SK-N-SH (cell line): ENCODE measurements at regions not wholly inside any gene's neighbourhood (a gene's known extent, or its start where the extent isn't known, plus 50 kb on each side); places are given as distances from the start of the nearest gene placed in this dataset.

Experiments
- CTCF ChIA-PET: fragments of 300-600, 350-600 bp; formaldehyde crosslinking; extraction: SDS; loops from one replicate; lab custom pipeline; 2021; lab: Yijun Ruan, JAX
- POLR2A ChIA-PET: fragments of 350-600 bp; sonication (Branson Sonifier 250); formaldehyde crosslinking; extraction: SDS; loops from one replicate; lab custom pipeline; 2020; ENCODE audit warnings: antibody characterized with exemption, inconsistent platforms; lab: Yijun Ruan, JAX
- DNase-seq: peaks from one replicate; pipeline ENCODE4 v3.0.0; 2012
- H2AFZ ChIP-seq: fragments of 200-600 bp; sonication (generic); 2 replicates; pipeline ENCODE4 v1.8.1; 2016; ENCODE audit warnings: antibody characterized with exemption, mild to moderate bottlenecking, low read depth
- H3F3A ChIP-seq: fragments of 200-600 bp; sonication (generic); replicated peaks from 2 replicates; pipeline ENCODE3; 2016; ENCODE audit warnings: antibody characterized with exemption, mild to moderate bottlenecking; ENCODE audit not compliant: insufficient read depth
- H3K27ac ChIP-seq, 2 experiments: fragments of 200-500 bp in 1 of 2; fragments of 200-600 bp in 1 of 2; sonication (Bioruptor generic) in 1 of 2; sonication (generic), shearing (Covaris generic) in 1 of 2; 2 replicates each; pipeline versions ENCODE4 v1.5.1 to v1.6.1; 2014 to 2016; ENCODE audit warnings: low read depth in 2 of 2, inconsistent platforms in 1 of 2, low read length in 1 of 2, mild to moderate bottlenecking in 1 of 2, mixed read lengths in 1 of 2
- H3K27me3 ChIP-seq: fragments of 200-600 bp; sonication (generic), shearing (Covaris generic); 2 replicates; pipeline ENCODE4 v1.6.1; 2016; ENCODE audit warnings: mixed run types; ENCODE audit not compliant: insufficient read depth
- H3K36me3 ChIP-seq, 2 experiments: fragments of 200-500 bp in 1 of 2; fragments of 200-600 bp in 1 of 2; sonication (Bioruptor generic) in 1 of 2; sonication (generic) in 1 of 2; replicated peaks in 1 of 2; 2 replicates each; pipeline versions ENCODE3 to v1.5.1; 2014 to 2016; ENCODE audit warnings: low read length in 1 of 2, mild to moderate bottlenecking in 1 of 2; ENCODE audit not compliant: insufficient read depth in 2 of 2, control insufficient read depth in 1 of 2
- H3K4me1 ChIP-seq, 2 experiments: fragments of 200-500 bp in 1 of 2; fragments of 200-600 bp in 1 of 2; sonication (Bioruptor generic) in 1 of 2; sonication (generic), shearing (Covaris generic) in 1 of 2; 2 replicates each; pipeline versions ENCODE4 v1.5.1 to v1.6.1; 2014 to 2016; ENCODE audit warnings: low read depth in 1 of 2, low read length in 1 of 2, mixed run types in 1 of 2; ENCODE audit not compliant: insufficient read depth in 2 of 2, control insufficient read depth in 1 of 2
- H3K4me2 ChIP-seq: fragments of 200-600 bp; sonication (generic), shearing (Covaris generic); 2 replicates; pipeline ENCODE4 v1.6.1; 2017; ENCODE audit warnings: mixed run types
- H3K4me3 ChIP-seq, 2 experiments: fragments of 200-500 bp in 1 of 2; fragments of 200-600 bp in 1 of 2; sonication (Bioruptor generic) in 1 of 2; sonication (generic), shearing (Covaris generic) in 1 of 2; 2 replicates each; pipeline versions ENCODE4 v1.5.1 to v1.8.1; 2014 to 2016; ENCODE audit warnings: low read depth in 2 of 2, inconsistent platforms in 1 of 2, low read length in 1 of 2, mild to moderate bottlenecking in 1 of 2, mixed read lengths in 1 of 2, moderate library complexity in 1 of 2
- H3K79me2 ChIP-seq: fragments of 200-600 bp; sonication (generic); 2 replicates; pipeline ENCODE4 v1.8.1; 2017; ENCODE audit warnings: mild to moderate bottlenecking; ENCODE audit not compliant: insufficient read depth
- H3K9ac ChIP-seq: fragments of 200-600 bp; sonication (generic); 2 replicates; pipeline ENCODE4 v1.6.1; 2017; ENCODE audit warnings: mixed run types
- H3K9me2 ChIP-seq: fragments of 200-600 bp; sonication (generic); 2 replicates; pipeline ENCODE4 v1.6.1; 2017; ENCODE audit warnings: mixed run types
- H3K9me3 ChIP-seq: fragments of 200-600 bp; sonication (generic); 2 replicates; pipeline ENCODE4 v1.6.1; 2017; ENCODE audit warnings: mixed run types, mild to moderate bottlenecking, moderate library complexity
- H4K20me1 ChIP-seq: fragments of 200-600 bp; sonication (generic); 2 replicates; pipeline ENCODE4 v1.6.1; 2017; ENCODE audit warnings: mild to moderate bottlenecking, mixed run types; ENCODE audit not compliant: insufficient read depth
- CHD2 ChIP-seq: fragments of 150-350 bp; IDR thresholded peaks from 2 replicates; pipeline ENCODE4 v1.6.1; 2018; ENCODE audit warnings: low read length; ENCODE audit not compliant: partially characterized antibody
- EZH2phosphoT487 ChIP-seq: fragments of 200-600 bp; sonication (generic); IDR thresholded peaks from 2 replicates; pipeline ENCODE4 v1.6.1; 2017; ENCODE audit warnings: low read depth, mixed run types, mild to moderate bottlenecking, antibody characterized with exemption, moderate library complexity, borderline replicate concordance
- FOSL2 ChIP-seq: IDR thresholded peaks from 2 replicates; pipeline ENCODE4 v1.4.0; 2012; ENCODE audit warnings: low read depth, mild to moderate bottlenecking, moderate library complexity, borderline replicate concordance
- FOXJ3 ChIP-seq: sonication (generic); formaldehyde crosslinking; IDR thresholded peaks from 2 replicates; pipeline ENCODE4 v1.5.1; 2020; ENCODE audit warnings: mild to moderate bottlenecking, missing genetic modification reagents
- FOXM1 ChIP-seq: IDR thresholded peaks from 2 replicates; pipeline ENCODE4 v1.4.0; 2012; ENCODE audit warnings: low read depth, mild to moderate bottlenecking
- GATA2 ChIP-seq: sonication (generic); formaldehyde crosslinking; IDR thresholded peaks from 2 replicates; pipeline ENCODE4 v1.5.0; 2020; ENCODE audit warnings: mild to moderate bottlenecking, missing genetic modification reagents
- NFIC ChIP-seq: IDR thresholded peaks from 2 replicates; pipeline ENCODE4 v1.4.0; 2012; ENCODE audit warnings: borderline replicate concordance
- POLR2AphosphoS5 ChIP-seq: IDR thresholded peaks from 2 replicates; pipeline ENCODE4 v1.6.1; 2012; ENCODE audit warnings: low read depth, low read length
- RXRA ChIP-seq: IDR thresholded peaks from 2 replicates; pipeline ENCODE4 v1.4.0; 2012; ENCODE audit warnings: low read depth, mild to moderate bottlenecking, borderline replicate concordance
- SIN3A ChIP-seq: IDR thresholded peaks from 2 replicates; pipeline ENCODE4 v1.6.1; 2012; ENCODE audit warnings: low read depth, mild to moderate bottlenecking, low read length, moderate library complexity, borderline replicate concordance
- SMC3 ChIP-seq: IDR thresholded peaks from 2 replicates; pipeline ENCODE4 v1.6.1; 2012; ENCODE audit warnings: low read depth, low read length, improper control_type of control experiment
- TAF1 ChIP-seq: IDR thresholded peaks from 2 replicates; pipeline ENCODE4 v1.6.1; 2012; ENCODE audit warnings: low read depth, mild to moderate bottlenecking, low read length, moderate library complexity, borderline replicate concordance
- TCF12 ChIP-seq: IDR thresholded peaks from 2 replicates; pipeline ENCODE4 v1.4.0; 2012
- TEAD4 ChIP-seq: IDR thresholded peaks from 2 replicates; pipeline ENCODE4 v1.4.0; 2012; ENCODE audit warnings: mild to moderate bottlenecking, borderline replicate concordance; ENCODE audit not compliant: insufficient read depth
- WGBS: methylation state at CpG from one replicate; pipeline ENCODE4 v1.1.6; 2017; ENCODE audit warnings: low lambda C conversion rate; 5-methylcytosine and 5-hydroxymethylcytosine counted together
- TF ChIP-seq, protein P1 (sequence below): fragments of 150-350 bp; IDR thresholded peaks from 2 replicates; pipeline ENCODE4 v1.6.1; 2017; ENCODE audit warnings: antibody characterized with exemption, low read length, low read depth, borderline replicate concordance
- TF ChIP-seq, protein P2 (sequence below): IDR thresholded peaks from 2 replicates; pipeline ENCODE4 v1.4.0; 2012; ENCODE audit warnings: low read depth, borderline replicate concordance
- TF ChIP-seq, protein P3 (sequence below): fragments of 200-600 bp; sonication (generic); IDR thresholded peaks from 2 replicates; pipeline ENCODE4 v1.6.1; 2017; ENCODE audit warnings: antibody characterized with exemption, mild to moderate bottlenecking, moderate library complexity
- TF ChIP-seq, protein P4 (sequence below): fragments of 150-350 bp; IDR thresholded peaks from 2 replicates; pipeline ENCODE4 v1.6.1; 2016; ENCODE audit warnings: mild to moderate bottlenecking, low read depth, low read length
- TF ChIP-seq, protein P5 (sequence below): IDR thresholded peaks from 2 replicates; pipeline ENCODE4 v1.4.0; 2012; ENCODE audit warnings: low read depth

DNA sequence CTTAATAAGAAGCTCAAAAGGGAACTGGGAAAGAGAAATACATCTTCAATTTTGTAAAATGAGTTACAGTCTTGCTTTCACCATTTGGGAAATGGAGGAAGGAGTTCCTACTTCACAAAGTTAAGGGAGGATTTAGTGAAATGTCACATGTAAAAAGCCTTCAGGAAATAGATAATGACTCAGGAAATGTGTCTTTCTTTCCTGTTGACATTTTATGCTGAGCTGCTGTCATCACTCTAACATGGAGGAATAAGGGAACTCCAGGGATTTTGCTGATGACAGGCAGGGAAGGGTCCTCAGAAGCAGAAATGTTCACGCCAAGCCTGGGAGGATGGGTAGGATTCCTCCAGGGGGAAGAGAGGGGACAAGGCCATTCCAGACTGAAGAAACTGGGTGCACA, 251.1 kb downstream of the USP46 start:
- H2AFZ ChIP-seq = no peak overlapping the region
- no peaks in the 10 kb centered on the region for H3K36me3 ChIP-seq
- H3K9ac ChIP-seq = no peak overlapping the region
- H3K79me2 ChIP-seq = no peaks in the 10 kb centered on the region
- no peak for DNase-seq
- 64% methylated on average over 1 of the region's 1 CpG for WGBS
- no peaks in the 10 kb centered on the region for H4K20me1 ChIP-seq
- no peaks in the 10 kb centered on the region for H3K9me3 ChIP-seq
- no peaks in the 10 kb centered on the region for H3K4me1 ChIP-seq
- H3K27ac ChIP-seq = no peak overlapping the region
- POLR2A ChIA-PET = no interaction called here
- no peak overlapping the region for H3K4me3 ChIP-seq
- TF ChIP-seq SIN3A (no peak), TEAD4 (no peak), FOSL2 (no peak), GATA2 (CRISPR knock-in tag) (no peak), FOXM1 (no peak), SMC3 (no peak), TAF1 (no peak), FOXJ3 (CRISPR knock-in tag) (no peak), TCF12 (no peak), POLR2AphosphoS5 (no peak), NFIC (no peak), EZH2phosphoT487 (no peak), RXRA (no peak), CHD2 (no peak)
- TF ChIP-seq, protein P1, sequence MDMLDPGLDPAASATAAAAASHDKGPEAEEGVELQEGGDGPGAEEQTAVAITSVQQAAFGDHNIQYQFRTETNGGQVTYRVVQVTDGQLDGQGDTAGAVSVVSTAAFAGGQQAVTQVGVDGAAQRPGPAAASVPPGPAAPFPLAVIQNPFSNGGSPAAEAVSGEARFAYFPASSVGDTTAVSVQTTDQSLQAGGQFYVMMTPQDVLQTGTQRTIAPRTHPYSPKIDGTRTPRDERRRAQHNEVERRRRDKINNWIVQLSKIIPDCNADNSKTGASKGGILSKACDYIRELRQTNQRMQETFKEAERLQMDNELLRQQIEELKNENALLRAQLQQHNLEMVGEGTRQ = no peak
- TF ChIP-seq, protein P2, sequence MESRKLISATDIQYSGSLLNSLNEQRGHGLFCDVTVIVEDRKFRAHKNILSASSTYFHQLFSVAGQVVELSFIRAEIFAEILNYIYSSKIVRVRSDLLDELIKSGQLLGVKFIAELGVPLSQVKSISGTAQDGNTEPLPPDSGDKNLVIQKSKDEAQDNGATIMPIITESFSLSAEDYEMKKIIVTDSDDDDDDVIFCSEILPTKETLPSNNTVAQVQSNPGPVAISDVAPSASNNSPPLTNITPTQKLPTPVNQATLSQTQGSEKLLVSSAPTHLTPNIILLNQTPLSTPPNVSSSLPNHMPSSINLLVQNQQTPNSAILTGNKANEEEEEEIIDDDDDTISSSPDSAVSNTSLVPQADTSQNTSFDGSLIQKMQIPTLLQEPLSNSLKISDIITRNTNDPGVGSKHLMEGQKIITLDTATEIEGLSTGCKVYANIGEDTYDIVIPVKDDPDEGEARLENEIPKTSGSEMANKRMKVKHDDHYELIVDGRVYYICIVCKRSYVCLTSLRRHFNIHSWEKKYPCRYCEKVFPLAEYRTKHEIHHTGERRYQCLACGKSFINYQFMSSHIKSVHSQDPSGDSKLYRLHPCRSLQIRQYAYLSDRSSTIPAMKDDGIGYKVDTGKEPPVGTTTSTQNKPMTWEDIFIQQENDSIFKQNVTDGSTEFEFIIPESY = no peak
- TF ChIP-seq, protein P3, sequence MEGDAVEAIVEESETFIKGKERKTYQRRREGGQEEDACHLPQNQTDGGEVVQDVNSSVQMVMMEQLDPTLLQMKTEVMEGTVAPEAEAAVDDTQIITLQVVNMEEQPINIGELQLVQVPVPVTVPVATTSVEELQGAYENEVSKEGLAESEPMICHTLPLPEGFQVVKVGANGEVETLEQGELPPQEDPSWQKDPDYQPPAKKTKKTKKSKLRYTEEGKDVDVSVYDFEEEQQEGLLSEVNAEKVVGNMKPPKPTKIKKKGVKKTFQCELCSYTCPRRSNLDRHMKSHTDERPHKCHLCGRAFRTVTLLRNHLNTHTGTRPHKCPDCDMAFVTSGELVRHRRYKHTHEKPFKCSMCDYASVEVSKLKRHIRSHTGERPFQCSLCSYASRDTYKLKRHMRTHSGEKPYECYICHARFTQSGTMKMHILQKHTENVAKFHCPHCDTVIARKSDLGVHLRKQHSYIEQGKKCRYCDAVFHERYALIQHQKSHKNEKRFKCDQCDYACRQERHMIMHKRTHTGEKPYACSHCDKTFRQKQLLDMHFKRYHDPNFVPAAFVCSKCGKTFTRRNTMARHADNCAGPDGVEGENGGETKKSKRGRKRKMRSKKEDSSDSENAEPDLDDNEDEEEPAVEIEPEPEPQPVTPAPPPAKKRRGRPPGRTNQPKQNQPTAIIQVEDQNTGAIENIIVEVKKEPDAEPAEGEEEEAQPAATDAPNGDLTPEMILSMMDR = no peak
- TF ChIP-seq, protein P4, sequence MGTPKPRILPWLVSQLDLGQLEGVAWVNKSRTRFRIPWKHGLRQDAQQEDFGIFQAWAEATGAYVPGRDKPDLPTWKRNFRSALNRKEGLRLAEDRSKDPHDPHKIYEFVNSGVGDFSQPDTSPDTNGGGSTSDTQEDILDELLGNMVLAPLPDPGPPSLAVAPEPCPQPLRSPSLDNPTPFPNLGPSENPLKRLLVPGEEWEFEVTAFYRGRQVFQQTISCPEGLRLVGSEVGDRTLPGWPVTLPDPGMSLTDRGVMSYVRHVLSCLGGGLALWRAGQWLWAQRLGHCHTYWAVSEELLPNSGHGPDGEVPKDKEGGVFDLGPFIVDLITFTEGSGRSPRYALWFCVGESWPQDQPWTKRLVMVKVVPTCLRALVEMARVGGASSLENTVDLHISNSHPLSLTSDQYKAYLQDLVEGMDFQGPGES = no peak
- TF ChIP-seq, protein P5, sequence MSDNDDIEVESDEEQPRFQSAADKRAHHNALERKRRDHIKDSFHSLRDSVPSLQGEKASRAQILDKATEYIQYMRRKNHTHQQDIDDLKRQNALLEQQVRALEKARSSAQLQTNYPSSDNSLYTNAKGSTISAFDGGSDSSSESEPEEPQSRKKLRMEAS = no peak
- TF ChIP-seq, all 33 proteins: peak for 0
- Histone ChIP-seq H3F3A (no peaks in the 10 kb centered on the region), H3K27me3 (no peaks in the 10 kb centered on the region), H3K4me2 (no peak overlapping the region), H3K9me2 (no peaks in the 10 kb centered on the region)
- CTCF ChIA-PET = interaction anchor here (1.8 kb wide), 1 partner anchor 137 kb away, joined by 4 read pairs; no protein-coding TSS in a partner anchor
